Neutrophil (primary cell): ENCODE measurements at regions not wholly inside any gene's neighbourhood (a gene's known extent, or its start where the extent isn't known, plus 50 kb on each side); places are given as distances from the start of the nearest gene placed in this dataset.

ENCODE experiments used
- H3K27ac ChIP-seq: fragments of 200-600 bp; sonication (generic); 2 replicates; pipeline ENCODE4 v1.5.1; 2016; ENCODE audit warnings: mild to moderate bottlenecking, moderate library complexity
- H3K27me3 ChIP-seq: fragments of 200-600 bp; sonication (generic); 2 replicates; pipeline ENCODE4 v1.6.0; 2016; ENCODE audit warnings: mild to moderate bottlenecking
- H3K36me3 ChIP-seq: fragments of 200-600 bp; sonication (generic); 2 replicates; pipeline ENCODE4 v1.5.1; 2017
- H3K4me1 ChIP-seq, 2 experiments: fragments of 200-600 bp in 1 of 2; sonication (generic) in 1 of 2; 1 replicate in 1 of 2; 2 replicates in 1 of 2; pipeline versions ENCODE4 v1.5.1 to v1.6.1; 2013 to 2016; ENCODE audit warnings: low read depth in 1 of 2, low read length in 1 of 2, mild to moderate bottlenecking in 1 of 2, moderate library complexity in 1 of 2; ENCODE audit not compliant: control insufficient read depth in 1 of 2, insufficient read depth in 1 of 2
- H3K4me3 ChIP-seq, 2 experiments: fragments of 200-600 bp in 1 of 2; sonication (generic) in 1 of 2; 1 replicate in 1 of 2; 2 replicates in 1 of 2; pipeline ENCODE4 v1.5.1; 2013 to 2016; ENCODE audit warnings: low read depth in 1 of 2, low read length in 1 of 2, mild to moderate bottlenecking in 1 of 2, moderate library complexity in 1 of 2
- H3K9me3 ChIP-seq: fragments of 200-600 bp; sonication (generic); 2 replicates; pipeline ENCODE4 v1.5.1; 2016
- TF ChIP-seq, protein P1 (sequence below): fragments of 200-600 bp; sonication (generic); IDR thresholded peaks from 2 replicates; pipeline ENCODE4 v1.5.1; 2016; ENCODE audit warnings: antibody characterized with exemption

DNA sequence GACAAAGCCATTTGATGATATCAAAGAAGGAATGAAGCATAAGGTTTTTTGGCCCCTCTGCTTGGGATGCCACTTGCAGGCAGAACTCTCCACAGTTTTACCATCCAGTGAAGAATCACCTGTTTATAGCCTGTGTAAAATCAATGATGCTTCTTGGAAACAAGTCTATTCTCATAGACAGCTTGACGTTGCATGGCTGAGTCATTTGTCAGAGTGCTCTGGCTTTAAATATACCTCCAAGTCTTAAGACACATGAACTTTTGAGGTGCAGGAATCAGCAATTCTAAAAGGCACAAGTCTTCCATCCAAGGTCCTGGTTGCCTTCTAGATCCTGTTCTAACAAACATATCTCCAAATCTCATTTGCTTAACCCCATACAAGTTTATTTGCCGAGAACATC lies 53.6 kb upstream of the KIRREL3 start:
- TF ChIP-seq, protein P1, sequence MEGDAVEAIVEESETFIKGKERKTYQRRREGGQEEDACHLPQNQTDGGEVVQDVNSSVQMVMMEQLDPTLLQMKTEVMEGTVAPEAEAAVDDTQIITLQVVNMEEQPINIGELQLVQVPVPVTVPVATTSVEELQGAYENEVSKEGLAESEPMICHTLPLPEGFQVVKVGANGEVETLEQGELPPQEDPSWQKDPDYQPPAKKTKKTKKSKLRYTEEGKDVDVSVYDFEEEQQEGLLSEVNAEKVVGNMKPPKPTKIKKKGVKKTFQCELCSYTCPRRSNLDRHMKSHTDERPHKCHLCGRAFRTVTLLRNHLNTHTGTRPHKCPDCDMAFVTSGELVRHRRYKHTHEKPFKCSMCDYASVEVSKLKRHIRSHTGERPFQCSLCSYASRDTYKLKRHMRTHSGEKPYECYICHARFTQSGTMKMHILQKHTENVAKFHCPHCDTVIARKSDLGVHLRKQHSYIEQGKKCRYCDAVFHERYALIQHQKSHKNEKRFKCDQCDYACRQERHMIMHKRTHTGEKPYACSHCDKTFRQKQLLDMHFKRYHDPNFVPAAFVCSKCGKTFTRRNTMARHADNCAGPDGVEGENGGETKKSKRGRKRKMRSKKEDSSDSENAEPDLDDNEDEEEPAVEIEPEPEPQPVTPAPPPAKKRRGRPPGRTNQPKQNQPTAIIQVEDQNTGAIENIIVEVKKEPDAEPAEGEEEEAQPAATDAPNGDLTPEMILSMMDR: no peak
- Histone ChIP-seq H3K4me1 (no peaks in the 10 kb centered on the region), H3K36me3 (no peaks in the 10 kb centered on the region), H3K27ac (no peak overlapping the region), H3K4me3 (no peak overlapping the region), H3K27me3 (no peaks in the 10 kb centered on the region), H3K9me3 (no peaks in the 10 kb centered on the region)

DNA sequence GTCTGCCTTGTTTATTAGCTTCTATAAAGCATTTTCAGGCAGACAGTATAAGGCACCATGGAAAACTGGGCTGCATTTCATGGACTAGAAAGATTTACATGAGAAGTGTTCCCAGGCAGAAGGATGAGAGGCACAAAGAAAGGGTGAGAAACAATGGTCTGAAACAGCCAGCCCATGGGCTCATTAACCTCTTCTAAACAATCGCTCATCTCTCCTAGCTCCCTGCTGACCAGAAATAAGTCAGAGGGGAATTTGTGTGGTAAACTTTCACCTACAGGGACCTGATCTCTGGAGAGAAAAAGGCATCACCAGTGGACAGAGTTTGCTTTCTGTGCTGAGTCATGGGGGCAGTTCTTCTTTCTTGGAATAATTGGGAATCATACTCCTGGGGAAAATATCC lies 51.8 kb upstream of the KIRREL3 start:
- no peak overlapping the region for H3K27ac ChIP-seq
- no peak overlapping the region for H3K4me3 ChIP-seq
- TF ChIP-seq, protein P1: no peak
- no peaks in the 10 kb centered on the region for H3K36me3 ChIP-seq
- no peaks in the 10 kb centered on the region for H3K9me3 ChIP-seq
- H3K27me3 ChIP-seq: no peaks in the 10 kb centered on the region
- no peaks in the 10 kb centered on the region for H3K4me1 ChIP-seq
